ENCODE measurements at regions not wholly inside any gene's neighbourhood (a gene's known extent, or its start where the extent isn't known, plus 50 kb on each side); places are given as distances from the start of the nearest gene placed in this dataset.
"Not testable (repeated sequence)": the region's sequence is repeated elsewhere in the genome, so short reads cannot be mapped to it uniquely, and the experiment has no call there.

GRCh38 chr5:66277981-66278380 is 133.9 kb downstream of the SREK1 start:
- no peak for DNase-seq (ENCODE audit: insufficient read length, low spot score)
- TF ChIP-seq, protein P1, sequence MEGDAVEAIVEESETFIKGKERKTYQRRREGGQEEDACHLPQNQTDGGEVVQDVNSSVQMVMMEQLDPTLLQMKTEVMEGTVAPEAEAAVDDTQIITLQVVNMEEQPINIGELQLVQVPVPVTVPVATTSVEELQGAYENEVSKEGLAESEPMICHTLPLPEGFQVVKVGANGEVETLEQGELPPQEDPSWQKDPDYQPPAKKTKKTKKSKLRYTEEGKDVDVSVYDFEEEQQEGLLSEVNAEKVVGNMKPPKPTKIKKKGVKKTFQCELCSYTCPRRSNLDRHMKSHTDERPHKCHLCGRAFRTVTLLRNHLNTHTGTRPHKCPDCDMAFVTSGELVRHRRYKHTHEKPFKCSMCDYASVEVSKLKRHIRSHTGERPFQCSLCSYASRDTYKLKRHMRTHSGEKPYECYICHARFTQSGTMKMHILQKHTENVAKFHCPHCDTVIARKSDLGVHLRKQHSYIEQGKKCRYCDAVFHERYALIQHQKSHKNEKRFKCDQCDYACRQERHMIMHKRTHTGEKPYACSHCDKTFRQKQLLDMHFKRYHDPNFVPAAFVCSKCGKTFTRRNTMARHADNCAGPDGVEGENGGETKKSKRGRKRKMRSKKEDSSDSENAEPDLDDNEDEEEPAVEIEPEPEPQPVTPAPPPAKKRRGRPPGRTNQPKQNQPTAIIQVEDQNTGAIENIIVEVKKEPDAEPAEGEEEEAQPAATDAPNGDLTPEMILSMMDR (IDR thresholded peaks at IDR 0.05; ENCODE audit: insufficient read depth, missing control alignments), result no peak
- no peak for FAIRE-seq

DNA sequence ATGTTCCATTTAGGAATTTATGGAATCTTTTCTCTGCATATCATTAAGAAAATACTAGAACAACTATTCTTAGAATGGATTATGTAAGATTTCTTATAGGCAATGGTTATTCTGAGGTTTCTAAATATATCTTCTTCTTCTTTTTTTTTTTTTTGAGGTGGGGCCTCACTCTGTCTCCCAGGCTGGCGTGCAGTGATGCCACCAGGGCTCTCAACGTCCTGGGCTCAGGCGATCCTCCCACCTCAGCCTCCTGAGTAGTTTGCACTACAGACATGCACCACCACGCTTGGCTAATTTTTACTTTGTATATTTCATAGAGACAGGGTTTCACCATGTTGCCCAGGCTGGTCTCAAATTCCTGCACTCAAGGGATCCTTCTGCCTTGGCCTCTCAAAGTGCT is 137.2 kb downstream of the SREK1 start:
- no peak for FAIRE-seq
- TF ChIP-seq, protein P1 (IDR thresholded peaks at IDR 0.05; ENCODE audit: insufficient read depth, missing control alignments), result no peak
- no peak for DNase-seq (ENCODE audit: insufficient read length, low spot score)

DNA sequence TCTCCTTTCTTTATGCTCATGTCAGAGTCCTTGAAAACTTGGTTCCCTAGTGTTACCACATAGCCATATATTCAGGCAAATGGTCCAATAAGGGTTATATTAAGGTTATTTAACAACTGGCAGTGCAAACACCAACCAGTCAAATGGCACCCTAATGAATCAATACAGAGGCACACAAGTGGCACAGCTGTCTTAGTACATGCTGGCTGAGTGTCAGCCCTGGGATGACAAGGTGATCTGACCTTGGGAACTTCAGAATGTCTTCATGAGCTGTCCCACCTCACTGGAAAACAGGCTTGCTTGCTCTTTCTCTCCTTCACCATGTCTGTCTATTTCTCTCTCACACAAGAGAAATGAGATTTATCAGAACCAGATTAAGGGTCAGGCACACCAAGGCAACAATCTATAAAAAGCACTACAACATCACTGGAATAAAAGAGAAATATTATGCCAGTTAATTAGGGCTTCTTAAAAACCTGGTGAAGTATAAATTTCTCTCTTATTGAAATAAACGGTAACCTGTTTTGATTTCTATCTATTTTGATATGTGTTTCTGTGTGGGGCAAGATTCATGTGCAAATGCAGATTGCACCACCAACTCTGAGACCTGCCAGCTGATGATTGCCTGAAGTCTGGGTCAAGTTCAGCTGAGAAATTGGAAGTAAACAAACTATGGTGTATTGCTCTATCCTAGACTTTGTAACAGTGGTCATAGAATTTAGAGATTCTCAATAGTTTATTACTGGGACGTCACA is 140.7 kb downstream of the SREK1 start:
- no peak for FAIRE-seq
- DNase-seq (ENCODE audit: insufficient read length, low spot score), result no peak
- TF ChIP-seq, protein P1 (IDR thresholded peaks at IDR 0.05; ENCODE audit: insufficient read depth, missing control alignments), result no peak

GRCh38 chr5:66285343-66285922 is 141.3 kb downstream of the SREK1 start:
- FAIRE-seq (no peak), DNase-seq (ENCODE audit: insufficient read length, low spot score) (no peak)
- TF ChIP-seq, protein P1 (IDR thresholded peaks at IDR 0.05; ENCODE audit: insufficient read depth, missing control alignments), result no peak

DNA sequence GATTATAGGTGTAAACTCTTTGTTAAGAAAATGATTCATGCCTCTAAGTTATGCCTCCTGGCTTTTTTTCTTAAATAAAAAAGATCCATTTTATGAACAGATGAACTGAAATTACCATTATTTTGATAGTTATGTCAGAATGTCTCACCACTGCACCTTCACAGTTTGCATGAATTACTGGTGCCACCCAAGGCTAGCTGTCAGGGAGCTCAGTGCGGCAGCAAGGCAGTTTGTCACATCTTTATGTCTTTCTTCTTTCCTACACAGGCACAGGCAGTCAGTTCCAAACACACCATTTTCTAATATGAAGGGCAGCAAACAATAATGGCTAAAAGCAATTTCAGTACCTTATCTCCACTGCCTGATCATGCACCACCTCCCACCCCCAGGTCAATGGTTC is 147.7 kb downstream of the SREK1 start:
- FAIRE-seq, result no peak
- TF ChIP-seq, protein P1 (IDR thresholded peaks at IDR 0.05; ENCODE audit: insufficient read depth, missing control alignments), result no peak
- DNase-seq (ENCODE audit: insufficient read length, low spot score), result no peak

- DNase-seq (ENCODE audit: insufficient read length, low spot score); FAIRE-seq: not testable (repeated sequence)
These were observed 149.8 kb downstream of the SREK1 start for GRCh38 chr5:66293851-66294250.

- TF ChIP-seq, protein P1 (IDR thresholded peaks at IDR 0.05; ENCODE audit: insufficient read depth, missing control alignments), result no peak
- no peak for DNase-seq (ENCODE audit: insufficient read length, low spot score)
- FAIRE-seq, result no peak
These were observed 155.4 kb downstream of the SREK1 start for GRCh38 chr5:66299463-66299862.

Measured in D721Med (cell line).